NCI-H2171 (cell line): ENCODE measurements at regions not wholly inside any gene's neighbourhood (a gene's known extent, or its start where the extent isn't known, plus 50 kb on each side); places are given as distances from the start of the nearest gene placed in this dataset.
A peak's percentile ranks its signal among the peaks of the same experiment; 100 is the strongest.

ENCODE experiments used
- DNase-seq: peaks from one replicate; lab custom pipeline; 2025; lab: John Stamatoyannopoulos, UW

DNA sequence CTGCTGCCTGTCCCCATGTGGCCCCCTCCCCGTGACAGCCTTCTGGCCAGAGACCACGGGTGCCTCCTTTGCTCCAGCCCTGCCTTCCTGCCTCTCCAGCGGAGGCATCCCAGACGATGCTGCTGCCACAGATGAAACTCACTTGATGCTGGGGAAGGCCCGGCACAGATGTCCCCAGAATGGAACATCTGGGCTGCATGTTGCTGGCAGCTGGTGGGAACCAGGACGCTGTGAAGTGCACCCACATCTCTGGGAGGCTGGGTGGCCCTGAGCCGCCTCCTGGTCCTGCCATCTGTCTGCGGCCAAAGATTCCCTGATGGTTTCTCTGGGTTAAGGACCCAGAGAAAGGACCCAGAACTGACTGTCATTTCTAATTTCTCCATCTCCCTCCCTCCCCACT lies 51.9 kb upstream of the PTPRS start:
- DNase-seq: peak; percentile 79

DNA sequence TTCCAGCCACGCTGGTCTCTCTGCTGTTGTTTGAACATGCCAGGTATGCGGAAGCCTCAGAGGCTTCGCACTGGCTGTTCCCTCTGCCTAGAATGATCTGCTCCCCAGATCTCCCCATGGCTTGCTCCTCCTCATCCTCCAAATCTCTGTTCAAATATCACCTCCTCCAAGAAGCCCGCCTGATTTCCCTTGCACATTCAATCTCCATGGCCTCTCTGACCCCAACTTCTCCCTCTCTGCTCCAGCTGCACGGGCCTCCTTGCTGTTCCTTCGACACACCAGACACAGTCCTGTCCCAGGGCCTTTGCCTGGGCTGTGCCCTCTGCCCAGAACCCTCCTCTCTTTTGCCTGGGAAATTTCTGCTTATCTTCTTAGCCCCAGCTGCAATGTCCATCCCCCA lies 52.5 kb upstream of the PTPRS start:
- DNase-seq: no peak

DNA sequence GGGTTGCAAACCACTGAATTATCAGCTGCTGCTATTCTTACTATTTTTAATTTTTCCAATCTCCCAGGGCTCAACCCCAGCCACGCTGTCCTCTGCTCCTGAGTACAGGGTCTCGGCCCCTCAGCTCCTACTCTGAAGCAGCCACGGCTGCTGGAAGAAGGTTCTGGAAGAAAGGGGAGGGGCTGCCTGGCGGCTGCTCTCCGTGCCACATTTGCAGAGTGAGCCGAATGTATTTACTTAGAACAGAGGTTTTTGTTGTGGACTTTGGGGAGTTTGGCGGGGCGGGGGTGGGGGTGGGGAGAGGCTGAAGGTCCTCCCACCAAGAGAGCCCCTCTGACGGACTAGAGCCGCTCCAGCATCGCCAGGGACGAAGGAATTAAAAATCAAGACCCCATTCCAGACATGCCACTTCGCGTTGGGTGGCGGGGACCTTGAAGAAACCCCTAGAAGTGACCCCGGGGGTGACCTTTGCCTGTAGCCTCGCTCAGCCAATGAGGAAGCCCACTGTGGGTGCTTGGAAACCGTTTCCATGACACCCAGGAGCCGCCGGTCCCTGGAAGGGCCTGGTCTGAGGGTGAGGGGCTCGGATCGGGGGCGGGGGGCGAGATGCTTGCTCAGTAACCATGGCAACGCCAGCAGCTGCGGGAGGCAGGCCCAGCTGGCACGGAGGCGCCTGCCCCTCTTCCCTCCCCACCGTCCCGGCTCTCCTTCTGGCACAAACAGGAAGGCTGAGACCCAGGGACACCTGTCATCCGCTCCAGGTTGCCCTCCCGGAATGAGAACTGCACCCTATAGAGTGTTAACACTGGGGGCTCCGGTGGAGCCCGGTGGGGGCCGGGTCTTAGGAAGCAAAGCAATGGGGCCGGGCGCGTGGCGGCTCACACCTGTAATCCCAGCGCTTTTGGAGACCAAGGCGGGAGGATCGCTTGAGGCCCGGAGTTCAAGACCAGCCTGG lies 54.2 kb upstream of the PTPRS start:
- DNase-seq: peak; percentile 52

DNA sequence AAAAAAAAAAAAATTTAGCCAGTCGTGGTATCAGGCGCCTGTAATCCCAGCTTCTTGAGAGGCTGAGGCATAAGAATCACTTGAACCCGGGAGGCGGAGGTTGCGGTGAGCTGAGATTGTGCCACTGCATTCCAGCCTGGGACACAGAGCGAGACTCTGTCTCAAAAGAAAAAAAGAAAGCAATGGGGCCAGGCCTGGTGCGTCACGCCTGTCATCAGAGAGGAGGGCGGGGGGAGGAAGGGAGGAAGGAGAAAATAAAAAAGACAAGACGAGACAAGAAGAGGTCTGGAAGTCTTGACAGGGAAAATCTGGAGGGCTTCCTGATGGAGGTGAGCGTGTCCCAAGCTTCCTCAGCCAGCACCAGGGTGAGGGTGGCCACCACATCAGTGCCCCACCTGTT lies 54.9 kb upstream of the PTPRS start:
- DNase-seq: no peak

DNA sequence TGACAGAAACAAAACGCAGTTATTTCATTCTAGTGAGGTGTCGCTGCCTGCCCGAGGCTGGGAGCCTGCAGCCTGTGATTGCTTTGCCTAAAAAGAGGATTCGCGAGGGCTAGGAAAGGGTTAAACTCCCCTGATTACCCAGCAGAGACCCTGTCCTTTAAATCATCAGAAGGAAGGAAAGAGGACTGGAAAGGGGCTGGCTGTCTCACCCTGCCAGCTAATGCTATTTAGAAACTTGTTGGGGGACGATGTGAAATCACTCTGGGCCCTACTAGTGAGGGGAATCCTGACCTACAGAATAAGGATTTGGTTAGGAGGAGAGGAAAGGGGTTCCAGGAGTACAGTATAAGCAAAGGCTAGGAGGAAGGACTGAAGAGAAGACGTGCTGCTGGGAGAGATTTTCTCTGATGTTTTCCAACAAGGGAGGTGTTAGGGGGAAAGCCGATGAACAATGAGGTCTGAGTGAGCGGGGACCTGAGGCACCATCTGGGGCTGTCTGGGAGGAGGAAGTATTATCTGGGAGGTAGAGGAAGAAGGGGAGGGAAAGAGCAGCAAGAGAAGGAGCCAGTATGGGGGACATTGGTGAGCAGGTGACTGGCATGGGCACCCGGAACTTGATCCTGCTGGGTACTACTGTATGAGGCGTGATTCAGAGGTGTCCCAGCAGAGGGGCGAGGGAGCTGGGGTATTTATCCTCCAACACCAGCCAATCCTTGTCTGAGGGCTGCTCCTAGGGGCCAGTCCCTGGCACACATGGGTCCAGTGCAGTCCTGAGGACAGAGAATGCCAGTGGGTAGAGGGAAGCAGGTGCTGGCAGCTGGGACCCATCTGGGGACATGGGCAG lies 55.7 kb upstream of the PTPRS start:
- no peak for DNase-seq

DNA sequence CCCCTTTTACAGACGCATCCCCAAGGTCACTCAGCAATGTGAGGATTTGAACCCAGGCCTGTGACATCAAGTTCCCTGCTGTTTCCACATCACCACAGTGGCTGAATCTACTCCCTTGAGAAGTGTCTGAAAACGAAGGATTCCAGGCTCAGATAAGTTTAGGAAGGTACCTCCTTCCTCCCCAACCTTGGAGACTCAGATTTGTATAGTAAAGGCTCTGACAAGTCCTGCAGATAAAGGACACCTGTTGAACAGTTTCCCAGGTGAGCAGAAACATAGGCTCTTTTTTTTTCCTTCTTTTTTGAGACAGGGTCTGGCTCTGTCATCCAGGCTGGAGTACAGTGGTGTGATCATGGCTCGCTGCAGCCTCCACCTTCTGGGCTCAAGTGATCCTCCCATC lies 56.4 kb upstream of the PTPRS start:
- DNase-seq: no peak

DNA sequence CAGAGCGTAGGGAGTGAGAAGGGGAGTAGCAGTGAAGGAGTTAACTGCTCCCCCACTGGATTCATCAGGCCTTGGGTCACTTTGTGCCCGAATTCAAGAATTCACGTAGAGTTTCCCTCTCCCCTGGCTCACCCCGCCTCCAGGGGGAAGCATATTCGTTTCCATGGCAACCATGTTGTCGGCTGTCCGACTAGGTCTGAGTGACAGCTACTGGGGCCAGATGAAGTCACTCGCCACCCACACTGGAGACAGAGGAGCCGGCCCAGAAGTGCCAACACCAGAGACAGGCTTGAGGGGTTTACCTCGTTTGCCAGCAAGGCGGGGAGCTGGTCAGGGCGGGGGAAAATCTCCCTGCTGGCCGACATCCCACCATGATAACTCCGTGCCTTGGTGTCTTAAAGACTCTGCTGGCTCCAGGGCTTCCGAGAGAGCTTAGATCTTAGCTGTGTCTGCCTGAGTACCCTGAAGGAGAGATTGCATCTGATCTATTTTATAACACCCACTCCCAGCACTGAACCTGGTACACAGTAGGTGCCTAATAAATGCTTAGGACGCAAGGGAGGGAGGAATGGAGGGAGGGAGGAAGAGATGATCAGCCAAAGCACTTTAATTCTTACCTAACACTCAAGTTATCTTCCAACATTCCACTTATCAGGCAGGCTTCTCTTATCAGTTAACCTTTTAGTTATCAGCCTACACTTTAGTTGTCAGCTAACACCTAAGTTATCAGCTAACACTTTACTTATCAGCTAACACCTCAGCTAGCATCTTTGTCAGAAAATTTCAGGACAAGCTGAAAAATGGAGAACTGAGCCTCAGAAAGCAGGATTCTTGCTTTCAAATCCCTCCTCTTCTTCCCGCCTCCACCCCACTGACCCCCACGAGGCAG lies 57.2 kb upstream of the ZNRF4 start:
- no peak for DNase-seq

DNA sequence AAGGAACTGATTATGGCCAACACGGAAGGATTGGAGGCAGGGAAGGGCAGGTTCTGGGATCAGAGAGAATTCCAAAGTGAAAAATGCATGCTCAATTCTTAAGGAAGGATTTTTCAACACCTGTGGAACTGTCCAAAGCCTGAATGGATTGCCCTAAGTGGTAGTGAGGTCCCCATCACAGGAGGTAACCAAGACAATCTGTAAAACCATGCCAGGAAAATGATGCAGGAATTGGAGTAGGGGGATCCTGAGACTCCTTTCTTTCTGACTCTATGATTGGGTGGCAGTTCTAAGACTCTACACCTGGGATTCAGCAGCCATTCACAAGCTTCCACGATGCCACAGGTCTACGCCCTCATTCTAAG lies 56.5 kb upstream of the ZNRF4 start:
- DNase-seq: no peak

DNA sequence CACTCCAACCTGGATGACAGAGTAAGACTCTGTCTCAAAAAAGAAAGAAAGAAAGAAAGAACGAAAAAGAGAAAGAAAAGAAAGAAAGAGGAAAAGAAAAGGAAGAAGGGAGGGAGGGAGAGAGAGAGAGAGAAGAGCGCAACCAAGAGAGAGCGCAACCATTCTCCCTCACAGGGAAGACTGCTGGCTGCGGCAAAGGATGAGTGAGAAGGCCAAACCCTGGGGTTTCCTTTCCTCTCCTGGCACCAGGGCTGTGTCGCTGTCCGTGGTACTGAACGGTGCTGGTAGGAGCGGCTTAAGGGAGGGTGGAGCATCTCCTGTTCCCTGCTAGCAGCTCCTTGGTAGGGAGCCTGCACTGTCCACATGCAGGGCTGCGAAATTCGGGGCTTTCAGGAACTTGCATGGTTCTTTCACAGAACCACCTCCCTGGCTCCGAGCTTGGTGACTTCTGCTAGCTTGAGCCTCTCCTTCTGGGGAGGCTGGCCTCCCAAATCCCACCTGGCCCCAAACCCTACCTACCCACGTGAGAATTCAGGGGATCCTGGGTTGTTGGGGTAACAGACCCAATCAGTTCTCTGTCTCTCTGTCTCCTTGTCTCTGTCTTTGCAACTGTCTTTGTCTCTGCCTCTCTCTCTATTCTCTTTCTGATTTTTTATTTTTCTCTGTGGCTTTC lies 51.1 kb upstream of the ZNRF4 start:
- DNase-seq: no peak
